CD14-positive monocyte (primary cell): ENCODE measurements at regions not wholly inside any gene's neighbourhood (a gene's known extent, or its start where the extent isn't known, plus 50 kb on each side); places are given as distances from the start of the nearest gene placed in this dataset.

Experiments
- DNase-seq, 3 donors: peaks; one replicate each; pipeline ENCODE4 v3.0.0-alpha.2; 2011 to 2022
- H2AFZ ChIP-seq: 2 replicates; pipeline ENCODE4 v1.6.0; 2012; ENCODE audit warnings: mild to moderate bottlenecking, low read depth, low read length, inconsistent platforms; ENCODE audit not compliant: insufficient read depth, poor library complexity, severe bottlenecking
- H3K27ac ChIP-seq, 2 donors: 1 replicate in 1 of 2; 2 replicates in 1 of 2; pipeline ENCODE4 v1.5.1; 2012 to 2013; ENCODE audit warnings: low read length in 2 of 2, control low read depth in 1 of 2, inconsistent platforms in 1 of 2, low read depth in 1 of 2, mild to moderate bottlenecking in 1 of 2
- H3K27me3 ChIP-seq, 2 donors: one replicate each; pipeline versions ENCODE4 v1.6.0 to v1.6.1; 2011 to 2013; ENCODE audit warnings: low read length in 2 of 2; ENCODE audit not compliant: control insufficient read depth in 2 of 2, insufficient read depth in 2 of 2
- H3K36me3 ChIP-seq, 2 donors: replicated peaks in 1 of 2; 1 replicate in 1 of 2; 2 replicates in 1 of 2; pipeline versions ENCODE4 v1.5.1 to v1.6.1; 2012 to 2013; ENCODE audit warnings: low read length in 2 of 2, control low read depth in 1 of 2, inconsistent platforms in 1 of 2, mild to moderate bottlenecking in 1 of 2; ENCODE audit not compliant: insufficient read depth in 2 of 2, control insufficient read depth in 1 of 2
- H3K4me1 ChIP-seq, 2 donors: 1 replicate in 1 of 2; 2 replicates in 1 of 2; pipeline versions ENCODE4 v1.5.1 to v1.6.1; 2012 to 2013; ENCODE audit warnings: low read length in 2 of 2, control low read depth in 1 of 2, inconsistent platforms in 1 of 2, mild to moderate bottlenecking in 1 of 2, moderate library complexity in 1 of 2; ENCODE audit not compliant: insufficient read depth in 2 of 2, control insufficient read depth in 1 of 2
- H3K4me2 ChIP-seq: replicated peaks from 2 replicates; pipeline ENCODE3; 2012; ENCODE audit warnings: low read length, moderate library complexity, mild to moderate bottlenecking; ENCODE audit not compliant: poor library complexity, severe bottlenecking; ENCODE audit errors: extremely low read depth
- H3K4me3 ChIP-seq, 3 experiments: fragments of 200-600 bp in 1 of 3; sonication (generic) in 1 of 3; replicated peaks in 1 of 3; 1 replicate in 2 of 3; 2 replicates in 1 of 3; pipeline ENCODE4 v1.5.1; 2011 to 2013; ENCODE audit warnings: low read length in 3 of 3, mild to moderate bottlenecking in 3 of 3, control low read depth in 2 of 3, low read depth in 2 of 3, inconsistent platforms in 1 of 3, moderate library complexity in 1 of 3
- H3K79me2 ChIP-seq: 2 replicates; pipeline ENCODE4 v1.6.0; 2012; ENCODE audit warnings: mild to moderate bottlenecking, control low read depth, inconsistent platforms, low read length, moderate library complexity; ENCODE audit not compliant: insufficient read depth
- H3K9ac ChIP-seq: 2 replicates; pipeline ENCODE4 v1.6.0; 2017; ENCODE audit warnings: low read length, mild to moderate bottlenecking; ENCODE audit not compliant: insufficient read depth, poor library complexity, severe bottlenecking
- H3K9me3 ChIP-seq, 2 donors: replicated peaks in 1 of 2; 1 replicate in 1 of 2; 2 replicates in 1 of 2; pipeline versions ENCODE4 v1.5.1 to v1.6.1; 2012 to 2013; ENCODE audit warnings: low read length in 2 of 2, control low read depth in 1 of 2; ENCODE audit not compliant: control insufficient read depth in 1 of 2, insufficient read depth in 1 of 2
- H4K20me1 ChIP-seq: 2 replicates; pipeline ENCODE4 v1.6.0; 2012; ENCODE audit warnings: mild to moderate bottlenecking, low read length, control low read depth, moderate library complexity; ENCODE audit not compliant: insufficient read depth
- H3K27ac Mint-ChIP-seq, 7 donors: one replicate each; pipeline ENCODE4 v1.8.0; 2020; ENCODE audit warnings: mild to moderate bottlenecking in 7 of 7, mixed read lengths in 7 of 7, moderate library complexity in 6 of 7, inconsistent platforms in 2 of 7
- H3K27me3 Mint-ChIP-seq, 3 donors: one replicate each; pipeline ENCODE4 v1.8.0; 2021 to 2022; ENCODE audit warnings: low read depth in 3 of 3, mild to moderate bottlenecking in 3 of 3, mixed read lengths in 3 of 3, moderate library complexity in 3 of 3, inconsistent platforms in 1 of 3
- H3K36me3 Mint-ChIP-seq, 2 donors: one replicate each; pipeline ENCODE4 v1.8.0; 2020; ENCODE audit warnings: mixed read lengths in 2 of 2, inconsistent platforms in 1 of 2, mild to moderate bottlenecking in 1 of 2
- H3K4me1 Mint-ChIP-seq: one replicate; pipeline ENCODE4 v1.8.0; 2020; ENCODE audit warnings: mild to moderate bottlenecking, mixed read lengths
- H3K4me3 Mint-ChIP-seq, 2 donors: one replicate each; pipeline ENCODE4 v1.8.0; 2020; ENCODE audit warnings: mild to moderate bottlenecking in 2 of 2, mixed read lengths in 2 of 2, moderate library complexity in 1 of 2
- H3K9me3 Mint-ChIP-seq, 7 donors: one replicate each; pipeline ENCODE4 v1.8.0; 2020 to 2022; ENCODE audit warnings: mixed read lengths in 7 of 7, mild to moderate bottlenecking in 6 of 7, moderate library complexity in 6 of 7, inconsistent platforms in 2 of 7
- WGBS: methylation state at CpG from one replicate; pipeline ENCODE4 v1.1.5; 2013; ENCODE audit warnings: missing lambda C conversion rate; ENCODE audit not compliant: insufficient coverage; 5-methylcytosine and 5-hydroxymethylcytosine counted together
- intact Hi-C, 2 donors: fragments of 100-400 bp; cut with micrococcal nuclease; formaldehyde crosslinking; loops; one replicate each; pipeline versions ENCODE4 v1.15.0 to v1.15.1; 2023
- TF ChIP-seq, protein P1 (sequence below): fragments of 200-600 bp; IDR thresholded peaks from one replicate; pipeline ENCODE4 v1.8.0; 2022; ENCODE audit warnings: antibody characterized with exemption, mild to moderate bottlenecking

DNA sequence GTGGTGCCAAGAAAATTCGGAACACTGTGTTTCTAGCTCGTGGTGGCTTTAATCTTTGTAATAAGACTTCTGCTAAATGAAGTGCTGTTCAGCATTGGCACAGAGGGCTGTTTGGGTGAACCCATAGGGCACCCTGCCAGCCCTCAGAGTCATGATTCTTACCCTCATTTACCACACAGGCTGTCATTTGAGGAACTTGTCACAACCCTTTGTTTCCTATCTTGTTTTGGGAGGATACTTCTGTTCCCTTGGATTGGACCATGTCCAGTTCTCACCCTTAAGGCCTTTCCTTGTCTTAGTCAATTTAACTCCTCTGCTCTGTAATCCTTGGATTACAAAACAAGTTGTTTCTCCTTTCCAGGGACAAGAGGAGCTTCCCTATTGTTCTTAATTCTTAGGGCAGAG, 225.7 kb downstream of the MTX2 start:
- no peak overlapping the region for H3K9ac ChIP-seq
- no peaks in the 10 kb centered on the region for H4K20me1 ChIP-seq
- no CpG with 5 or more reads among the region's 2 CpGs for WGBS
- no peaks in the 10 kb centered on the region for H3K36me3 ChIP-seq
- H3K27me3 ChIP-seq: peaks cover 23 to 35% of the 10 kb centered on the region in 2 donors
- Mint-ChIP-seq H3K27ac (no peak overlapping the region), H3K9me3 (no peaks in the 10 kb centered on the region), H3K4me1 (peaks cover 23% of the 10 kb centered on the region), H3K4me3 (peak overlapping the region in 1 of 2 donors; percentile 40), H3K27me3 (peaks cover 22 to 67% (median 26%) of the 10 kb centered on the region in 3 donors), H3K36me3 (no peaks in the 10 kb centered on the region)
- no peak overlapping the region for H3K27ac ChIP-seq
- DNase-seq: peak in 1 of 3 donors; percentile 12
- no peaks in the 10 kb centered on the region for H3K79me2 ChIP-seq
- TF ChIP-seq, protein P1, sequence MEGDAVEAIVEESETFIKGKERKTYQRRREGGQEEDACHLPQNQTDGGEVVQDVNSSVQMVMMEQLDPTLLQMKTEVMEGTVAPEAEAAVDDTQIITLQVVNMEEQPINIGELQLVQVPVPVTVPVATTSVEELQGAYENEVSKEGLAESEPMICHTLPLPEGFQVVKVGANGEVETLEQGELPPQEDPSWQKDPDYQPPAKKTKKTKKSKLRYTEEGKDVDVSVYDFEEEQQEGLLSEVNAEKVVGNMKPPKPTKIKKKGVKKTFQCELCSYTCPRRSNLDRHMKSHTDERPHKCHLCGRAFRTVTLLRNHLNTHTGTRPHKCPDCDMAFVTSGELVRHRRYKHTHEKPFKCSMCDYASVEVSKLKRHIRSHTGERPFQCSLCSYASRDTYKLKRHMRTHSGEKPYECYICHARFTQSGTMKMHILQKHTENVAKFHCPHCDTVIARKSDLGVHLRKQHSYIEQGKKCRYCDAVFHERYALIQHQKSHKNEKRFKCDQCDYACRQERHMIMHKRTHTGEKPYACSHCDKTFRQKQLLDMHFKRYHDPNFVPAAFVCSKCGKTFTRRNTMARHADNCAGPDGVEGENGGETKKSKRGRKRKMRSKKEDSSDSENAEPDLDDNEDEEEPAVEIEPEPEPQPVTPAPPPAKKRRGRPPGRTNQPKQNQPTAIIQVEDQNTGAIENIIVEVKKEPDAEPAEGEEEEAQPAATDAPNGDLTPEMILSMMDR: no peak
- no peak overlapping the region for H3K4me3 ChIP-seq
- intact Hi-C loops: no loop called here
- no peaks in the 10 kb centered on the region for H3K9me3 ChIP-seq
- H3K4me1 ChIP-seq: no peaks in the 10 kb centered on the region
- no peak overlapping the region for H3K4me2 ChIP-seq
- H2AFZ ChIP-seq: no peak overlapping the region

DNA sequence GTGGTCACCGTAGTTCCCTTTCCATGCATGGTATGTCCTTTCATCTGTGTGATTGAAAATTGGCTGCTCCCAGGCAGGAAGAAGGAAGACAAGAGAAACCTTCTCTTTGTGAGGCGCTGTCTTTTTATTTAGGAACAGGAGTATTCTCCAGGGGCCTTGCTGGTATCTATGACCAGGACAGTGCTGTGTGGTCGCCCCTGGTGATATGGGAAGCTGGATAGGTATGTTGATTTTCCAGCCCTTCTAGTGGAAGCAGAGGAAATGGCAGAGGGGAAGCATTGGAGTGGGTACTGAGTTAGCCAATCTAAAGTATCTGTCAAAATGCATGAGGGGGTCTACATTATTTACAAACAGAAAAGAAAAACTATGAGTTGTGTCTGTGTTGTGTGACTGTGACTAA, 226.6 kb downstream of the MTX2 start:
- Histone ChIP-seq H4K20me1 (no peaks in the 10 kb centered on the region), H3K9ac (no peak overlapping the region)
- H3K4me3 Mint-ChIP-seq: peak overlapping the region in 1 of 2 donors; percentile 51

More for the DNA sequence above, 226.6 kb downstream of the MTX2 start:
- peaks cover 23% of the 10 kb centered on the region for H3K4me1 Mint-ChIP-seq
- H3K9me3 Mint-ChIP-seq: no peaks in the 10 kb centered on the region
- H3K36me3 ChIP-seq: no peaks in the 10 kb centered on the region
- H3K9me3 ChIP-seq: no peaks in the 10 kb centered on the region
- no peaks in the 10 kb centered on the region for H3K79me2 ChIP-seq
- H3K27me3 Mint-ChIP-seq: peaks cover 23 to 62% (median 27%) of the 10 kb centered on the region in 3 donors
- no peaks in the 10 kb centered on the region for H3K36me3 Mint-ChIP-seq
- H3K4me3 ChIP-seq: no peak overlapping the region
- TF ChIP-seq, protein P1: no peak
- H3K4me2 ChIP-seq: no peak overlapping the region
- no peaks in the 10 kb centered on the region for H3K4me1 ChIP-seq
- no peak overlapping the region for H3K27ac Mint-ChIP-seq
- no peak overlapping the region for H2AFZ ChIP-seq
- 67% methylated on average over 1 of the region's 3 CpGs for WGBS
- intact Hi-C loops: no loop called here
- no peak overlapping the region for H3K27ac ChIP-seq
- peaks cover 24 to 42% of the 10 kb centered on the region in 2 donors for H3K27me3 ChIP-seq
- DNase-seq: no peak
